A549 (cell line): ENCODE measurements at regions not wholly inside any gene's neighbourhood (a gene's known extent, or its start where the extent isn't known, plus 50 kb on each side); places are given as distances from the start of the nearest gene placed in this dataset.

Experiments used
- ATAC-seq, 2 experiments: fragments of 200-7000 bp in 1 of 2; fragments of >200 bp in 1 of 2; cut with Nextera tagmentation in 1 of 2; cut with Tn5 transposase in 1 of 2; 3 replicates each; pipeline versions ENCODE4 v1.8.0 to v1.9.1; 2018 to 2020; ENCODE audit warnings: mild to moderate bottlenecking in 1 of 2, moderate library complexity in 1 of 2
- CTCF ChIA-PET: fragments of 300-600 bp; sonication (Branson Sonifier 250); formaldehyde crosslinking; extraction: SDS; loops from one replicate; lab custom pipeline; 2021; ENCODE audit warnings: antibody characterized with exemption, inconsistent platforms; lab: Yijun Ruan, JAX
- POLR2A ChIA-PET: fragments of 350-600 bp; formaldehyde crosslinking; extraction: SDS; loops from one replicate; lab custom pipeline; 2021; ENCODE audit warnings: antibody characterized with exemption, inconsistent platforms; lab: Yijun Ruan, JAX
- DNase-seq, 2 experiments: peaks; one replicate each; pipeline versions ENCODE4 v3.0.0 to v3.0.0-alpha.2; 2011 to 2016; ENCODE audit warnings: low read depth in 1 of 2, low spot score in 1 of 2
- FAIRE-seq: peaks from 2 replicates; lab custom pipeline; 2011; peaks lifted over from hg19 to GRCh38; lab: Jason Lieb, UNC
- H3K27ac ChIP-seq, 2 experiments: fragments of >200 bp; sonication (Bioruptor Twin); formaldehyde crosslinking; 3 replicates each; pipeline ENCODE4 v1.5.1; 2016 to 2017
- H3K4me1 ChIP-seq: fragments of >200 bp; sonication (Bioruptor Twin); formaldehyde crosslinking; 3 replicates; pipeline ENCODE4 v1.6.1; 2016
- H3K4me2 ChIP-seq: fragments of >200 bp; sonication (Bioruptor Twin); formaldehyde crosslinking; 3 replicates; pipeline ENCODE4 v1.6.1; 2016
- H3K4me3 ChIP-seq: fragments of >200 bp; sonication (Bioruptor Twin); formaldehyde crosslinking; 3 replicates; pipeline ENCODE4 v1.5.1; 2016
- H3K9me3 ChIP-seq: fragments of >200 bp; sonication (Bioruptor Twin); formaldehyde crosslinking; 3 replicates; pipeline ENCODE4 v1.6.1; 2016
- CHD4 ChIP-seq: fragments of 200-600 bp; sonication (generic); IDR thresholded peaks from 2 replicates; pipeline ENCODE4 v1.6.1; 2016; ENCODE audit warnings: antibody characterized with exemption, mild to moderate bottlenecking, borderline replicate concordance
- EP300 ChIP-seq, 2 experiments: fragments of >200 bp; sonication (Bioruptor Twin); formaldehyde crosslinking; IDR thresholded peaks; 2 replicates in 1 of 2; 3 replicates in 1 of 2; pipeline ENCODE4 v1.6.1; 2016 to 2017
- GATA3 ChIP-seq: IDR thresholded peaks from 2 replicates; pipeline ENCODE4 v1.6.1; 2012; ENCODE audit warnings: borderline replicate concordance
- HDAC2 ChIP-seq: fragments of 200-600 bp; sonication (generic); IDR thresholded peaks from 2 replicates; pipeline ENCODE4 v1.6.1; 2016
- HOXB5 ChIP-seq: fragments of 250-450 bp; sonication (Bioruptor Pico); IDR thresholded peaks from 2 replicates; pipeline ENCODE4 v1.5.0; 2020; ENCODE audit warnings: mild to moderate bottlenecking, moderate library complexity
- KDM5A ChIP-seq: fragments of 200-600 bp; sonication (generic); IDR thresholded peaks from 2 replicates; pipeline ENCODE4 v1.6.1; 2016; ENCODE audit warnings: antibody characterized with exemption, mild to moderate bottlenecking
- MAFK ChIP-seq: fragments of 450-650 bp; IDR thresholded peaks from 2 replicates; pipeline ENCODE4 v1.6.1; 2014; ENCODE audit not compliant: partially characterized antibody
- MAX ChIP-seq: IDR thresholded peaks from 2 replicates; pipeline ENCODE4 v1.6.1; 2012
- MYC ChIP-seq: IDR thresholded peaks from 2 replicates; pipeline ENCODE4 v1.6.1; 2012; ENCODE audit warnings: mild to moderate bottlenecking, inconsistent platforms, low read length, improper control_type of control experiment, borderline replicate concordance
- NR3C1 ChIP-seq: fragments of >200 bp; sonication (Bioruptor Twin); formaldehyde crosslinking; IDR thresholded peaks from 3 replicates; pipeline ENCODE4 v1.6.1; 2017
- POLR2A ChIP-seq: IDR thresholded peaks from 2 replicates; pipeline ENCODE4 v1.6.1; 2012; ENCODE audit warnings: mild to moderate bottlenecking, low read length
- RFX5 ChIP-seq: fragments of 450-650 bp; IDR thresholded peaks from 2 replicates; pipeline ENCODE4 v1.7.1; 2014; ENCODE audit warnings: antibody characterized with exemption, mild to moderate bottlenecking, moderate library complexity
- SMC3 ChIP-seq: fragments of >200 bp; sonication (Bioruptor Twin); formaldehyde crosslinking; IDR thresholded peaks from 3 replicates; pipeline ENCODE4 v1.6.1; 2018; ENCODE audit warnings: inconsistent platforms
- TFCP2L1 ChIP-seq: fragments of 250-450 bp; sonication (Bioruptor Pico); IDR thresholded peaks from 2 replicates; pipeline ENCODE4 v1.5.0; 2021; ENCODE audit warnings: mild to moderate bottlenecking
- ZFP36 ChIP-seq: fragments of 450-650 bp; IDR thresholded peaks from 2 replicates; pipeline ENCODE4 v1.6.1; 2014; ENCODE audit warnings: borderline replicate concordance; ENCODE audit not compliant: partially characterized antibody
- ZNF302 ChIP-seq: fragments of 250-450 bp; sonication (Bioruptor Pico); IDR thresholded peaks from 2 replicates; pipeline ENCODE4 v1.9.0; 2021; ENCODE audit warnings: inconsistent platforms, mild to moderate bottlenecking, moderate library complexity
- WGBS: methylation state at CpG from one replicate; pipeline ENCODE4 v1.1.6; 2017; ENCODE audit errors: missing lambda C conversion rate; 5-methylcytosine and 5-hydroxymethylcytosine counted together
- TF ChIP-seq, protein P1 (sequence below): fragments of >200 bp; sonication (Bioruptor Twin); formaldehyde crosslinking; IDR thresholded peaks from 2 replicates; pipeline ENCODE4 v1.6.1; 2016
- TF ChIP-seq, protein P2 (sequence below): fragments of 250-450 bp; sonication (Bioruptor Pico); IDR thresholded peaks from 2 replicates; pipeline ENCODE4 v1.5.0; 2021; ENCODE audit warnings: mild to moderate bottlenecking, moderate library complexity, borderline replicate concordance

GRCh38 chr7:45972629-45973312, 51.7 kb upstream of the IGFBP3 start:
- DNase-seq: peak in 1 of 2 experiments; percentile 33
- TF ChIP-seq SMC3 (no peak), EP300 (IDR thresholded peaks at IDR 0.05) (no peak), HDAC2 (no peak), TFCP2L1 (CRISPR knock-in tag) (no peak), NR3C1 (no peak), HOXB5 (CRISPR knock-in tag) (no peak), GATA3 (no peak), ZFP36 (no peak), MYC (no peak), CHD4 (no peak), KDM5A (no peak), MAFK (no peak), RFX5 (no peak), POLR2A (no peak)
- TF ChIP-seq, protein P1, sequence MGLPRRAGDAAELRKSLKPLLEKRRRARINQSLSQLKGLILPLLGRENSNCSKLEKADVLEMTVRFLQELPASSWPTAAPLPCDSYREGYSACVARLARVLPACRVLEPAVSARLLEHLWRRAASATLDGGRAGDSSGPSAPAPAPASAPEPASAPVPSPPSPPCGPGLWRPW: no peak
- POLR2A ChIA-PET: no interaction called here
- Histone ChIP-seq H3K27ac (peak overlapping the region; percentile 97 to 98; a peak in 5 of 6 replicates), H3K9me3 (peaks cover 18% of the 10 kb centered on the region; the same call in 2 of the 3 replicates), H3K4me1 (peaks cover 45% of the 10 kb centered on the region), H3K4me2 (no peak overlapping the region), H3K4me3 (no peak overlapping the region)
- ATAC-seq: no peak
- CTCF ChIA-PET: interaction anchor here (0.6 to 7.1 kb wide), 2 partner anchors 46 to 50 kb away, joined by 3 to 57 read pairs; partner anchors contain the start of gene IGFBP3
- 93% methylated on average over 12 of the region's 12 CpGs for WGBS
- FAIRE-seq: no peak

- ATAC-seq (no peak), FAIRE-seq (no peak), DNase-seq (no peak)
- Histone ChIP-seq H3K4me3 (no peak overlapping the region), H3K27ac (peak overlapping the region; percentile 14 to 98; a peak in 3 of 6 replicates), H3K4me1 (peaks cover 35% of the 10 kb centered on the region), H3K4me2 (no peak overlapping the region), H3K9me3 (peaks cover 13% of the 10 kb centered on the region; the same call in 2 of the 3 replicates)
- CTCF ChIA-PET: interaction anchor here (7.1 kb wide), 1 partner anchor 49 kb away, joined by 57 read pairs; the partner anchor contains the start of gene IGFBP3
- 91% methylated on average over 5 of the region's 5 CpGs for WGBS
- POLR2A ChIA-PET: no interaction called here
- TF ChIP-seq ZNF302 (CRISPR knock-in tag) (no peak), GATA3 (no peak)
- TF ChIP-seq, protein P2, sequence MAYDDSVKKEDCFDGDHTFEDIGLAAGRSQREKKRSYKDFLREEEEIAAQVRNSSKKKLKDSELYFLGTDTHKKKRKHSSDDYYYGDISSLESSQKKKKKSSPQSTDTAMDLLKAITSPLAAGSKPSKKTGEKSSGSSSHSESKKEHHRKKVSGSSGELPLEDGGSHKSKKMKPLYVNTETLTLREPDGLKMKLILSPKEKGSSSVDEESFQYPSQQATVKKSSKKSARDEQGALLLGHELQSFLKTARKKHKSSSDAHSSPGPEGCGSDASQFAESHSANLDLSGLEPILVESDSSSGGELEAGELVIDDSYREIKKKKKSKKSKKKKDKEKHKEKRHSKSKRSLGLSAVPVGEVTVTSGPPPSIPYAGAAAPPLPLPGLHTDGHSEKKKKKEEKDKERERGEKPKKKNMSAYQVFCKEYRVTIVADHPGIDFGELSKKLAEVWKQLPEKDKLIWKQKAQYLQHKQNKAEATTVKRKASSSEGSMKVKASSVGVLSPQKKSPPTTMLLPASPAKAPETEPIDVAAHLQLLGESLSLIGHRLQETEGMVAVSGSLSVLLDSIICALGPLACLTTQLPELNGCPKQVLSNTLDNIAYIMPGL: no peak
- TF ChIP-seq, all 56 proteins: peak for 0
Observed at GRCh38 chr7:45971661-45972175, 50.6 kb upstream of the IGFBP3 start.

- FAIRE-seq: no peak
- peaks cover 11% of the 10 kb centered on the region; the same call in 1 of the 3 replicates for H3K9me3 ChIP-seq
- peaks cover 29% of the 10 kb centered on the region for H3K4me1 ChIP-seq
- DNase-seq: no peak
- peak overlapping the region; percentile 41 to 98; a peak in 4 of 6 replicates for H3K27ac ChIP-seq
- H3K4me3 ChIP-seq: no peak overlapping the region
- ChIA-PET POLR2A (no interaction called here), CTCF (interaction anchor here (1.1 to 5.7 kb wide), 3 partner anchors 12 to 382 kb away, joined by 3 to 35 read pairs (median 3); partner anchors contain the start of gene IGFBP3)
- H3K4me2 ChIP-seq: no peak overlapping the region
- ATAC-seq: no peak
- TF ChIP-seq MAFK (peak; percentile 51), MAX (no peak)
- 85% methylated on average over 5 of the region's 5 CpGs for WGBS
Observed at GRCh38 chr7:45971171-45971570, 50.1 kb upstream of the IGFBP3 start.
